ENCODE measurements at regions not wholly inside any gene's neighbourhood (a gene's known extent, or its start where the extent isn't known, plus 50 kb on each side); places are given as distances from the start of the nearest gene placed in this dataset.

DNA sequence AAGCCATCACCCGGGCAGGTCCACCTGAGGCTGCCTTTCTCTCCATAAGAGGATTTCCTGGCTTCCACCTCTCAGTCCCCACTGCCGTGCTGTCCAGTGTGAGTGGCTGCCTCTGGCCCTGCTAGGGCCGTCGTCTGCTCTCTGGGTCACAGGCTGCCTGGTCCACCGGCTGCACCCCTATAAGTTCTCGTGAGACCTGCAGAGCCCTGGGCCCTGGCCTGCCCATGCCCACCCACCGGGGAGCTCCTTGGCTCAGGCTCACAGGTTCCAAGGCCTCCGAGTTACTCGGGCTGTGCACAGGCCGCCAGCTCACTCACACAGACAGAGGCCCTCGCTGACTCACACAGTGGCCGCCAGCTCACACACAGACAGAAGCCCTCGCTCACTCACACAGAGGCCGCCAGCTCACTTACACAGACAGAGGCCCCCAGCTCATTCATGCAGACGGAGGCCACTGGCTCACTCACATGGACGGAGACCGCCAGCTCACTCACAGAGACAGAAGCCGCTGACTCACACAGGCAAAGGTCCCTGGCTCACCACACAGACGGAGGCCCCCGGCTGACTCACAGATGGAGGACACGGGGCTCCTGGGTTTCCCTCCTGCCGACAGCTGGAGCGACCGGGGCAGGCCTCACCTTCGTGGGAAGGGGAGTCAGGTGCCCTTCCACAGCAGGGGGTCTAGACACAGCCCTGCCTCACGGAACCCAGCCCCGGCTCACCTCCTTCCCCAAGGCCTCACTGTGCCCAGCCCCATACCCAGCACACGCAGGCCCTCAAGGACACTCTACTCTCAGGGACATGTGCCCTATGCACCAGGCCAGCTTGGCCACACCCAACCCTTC lies 334.1 kb upstream of the MYT1L start:
- no peak for TF ChIP-seq POLR2A (IDR thresholded peaks at IDR 0.05)
- TF ChIP-seq, protein P1, sequence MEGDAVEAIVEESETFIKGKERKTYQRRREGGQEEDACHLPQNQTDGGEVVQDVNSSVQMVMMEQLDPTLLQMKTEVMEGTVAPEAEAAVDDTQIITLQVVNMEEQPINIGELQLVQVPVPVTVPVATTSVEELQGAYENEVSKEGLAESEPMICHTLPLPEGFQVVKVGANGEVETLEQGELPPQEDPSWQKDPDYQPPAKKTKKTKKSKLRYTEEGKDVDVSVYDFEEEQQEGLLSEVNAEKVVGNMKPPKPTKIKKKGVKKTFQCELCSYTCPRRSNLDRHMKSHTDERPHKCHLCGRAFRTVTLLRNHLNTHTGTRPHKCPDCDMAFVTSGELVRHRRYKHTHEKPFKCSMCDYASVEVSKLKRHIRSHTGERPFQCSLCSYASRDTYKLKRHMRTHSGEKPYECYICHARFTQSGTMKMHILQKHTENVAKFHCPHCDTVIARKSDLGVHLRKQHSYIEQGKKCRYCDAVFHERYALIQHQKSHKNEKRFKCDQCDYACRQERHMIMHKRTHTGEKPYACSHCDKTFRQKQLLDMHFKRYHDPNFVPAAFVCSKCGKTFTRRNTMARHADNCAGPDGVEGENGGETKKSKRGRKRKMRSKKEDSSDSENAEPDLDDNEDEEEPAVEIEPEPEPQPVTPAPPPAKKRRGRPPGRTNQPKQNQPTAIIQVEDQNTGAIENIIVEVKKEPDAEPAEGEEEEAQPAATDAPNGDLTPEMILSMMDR (IDR thresholded peaks at IDR 0.05): no peak

Measured in right lobe of liver (tissue), 4 donors.